M059J (cell line): ENCODE measurements at regions not wholly inside any gene's neighbourhood (a gene's known extent, or its start where the extent isn't known, plus 50 kb on each side); places are given as distances from the start of the nearest gene placed in this dataset.

Experiments
- DNase-seq: peaks from one replicate; pipeline ENCODE4 v3.0.0-alpha.2; 2012; ENCODE audit warnings: low read depth

DNA sequence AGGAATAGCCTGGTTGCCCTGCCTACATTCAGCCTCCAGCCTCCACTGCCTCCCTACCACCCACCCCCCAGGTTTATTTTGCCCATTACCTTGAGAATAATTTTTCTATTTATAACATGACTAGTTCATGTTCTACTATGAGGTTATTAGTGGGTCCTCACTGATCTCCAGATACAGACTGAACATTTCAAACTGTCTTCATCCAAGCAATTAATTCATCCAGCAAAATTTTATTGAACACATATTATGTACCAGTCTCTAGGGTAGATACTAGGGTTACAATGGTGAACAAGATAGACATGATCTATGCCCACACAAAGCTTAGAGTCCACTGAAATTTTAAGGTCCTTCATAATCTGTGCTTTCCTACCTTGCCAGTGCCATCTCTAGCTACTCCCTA lies 51.6 kb upstream of the FHIP2A start:
- no peak for DNase-seq

DNA sequence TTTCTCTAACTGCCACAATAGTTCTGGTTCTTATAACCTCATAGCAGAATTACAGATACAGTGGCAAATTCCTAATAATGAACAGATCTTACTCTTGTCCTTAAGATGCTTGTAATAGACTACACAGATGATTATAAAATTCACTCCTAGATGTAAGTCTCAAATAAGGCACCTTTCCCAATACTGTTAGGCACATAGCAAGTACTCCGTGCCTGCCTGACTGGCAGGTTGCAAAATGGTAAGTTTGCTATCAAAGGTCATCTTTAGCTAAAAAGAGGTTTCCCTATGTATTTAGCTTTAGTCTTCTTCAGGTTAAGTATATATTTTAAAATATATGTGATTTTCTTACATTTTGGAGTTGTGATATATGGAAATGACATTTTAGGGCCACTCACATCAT lies 50.4 kb upstream of the FHIP2A start:
- no peak for DNase-seq

DNA sequence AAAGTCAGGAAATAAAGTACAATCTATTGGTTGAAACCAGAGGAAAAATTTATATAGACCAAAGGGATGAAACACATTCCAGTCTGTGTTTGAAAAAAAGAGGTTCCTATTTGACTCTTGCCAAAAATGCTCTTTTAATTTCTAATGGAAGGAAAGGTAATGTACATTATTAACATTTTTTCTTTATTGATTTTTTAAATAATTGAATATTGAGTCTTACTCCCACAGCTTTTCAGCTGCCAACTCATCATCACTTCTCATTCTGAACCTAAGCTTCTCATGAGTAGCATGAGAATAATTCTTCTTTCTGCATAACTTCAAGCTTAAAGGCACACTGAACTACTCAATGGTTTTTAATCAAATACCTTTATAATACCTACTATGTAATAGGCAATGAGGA lies 49.8 kb upstream of the FHIP2A start:
- DNase-seq = no peak
